ENCODE measurements at regions not wholly inside any gene's neighbourhood (a gene's known extent, or its start where the extent isn't known, plus 50 kb on each side); places are given as distances from the start of the nearest gene placed in this dataset.

GRCh38 chr3:181333394-181333793 is 343.9 kb upstream of the DNAJC19 start:
- TF ChIP-seq KLF10 (tag by site-specific recombination; IDR thresholded peaks at IDR 0.05) (no peak), CTCF (tag by site-specific recombination; IDR thresholded peaks at IDR 0.05) (no peak), ZSCAN5A (tag by site-specific recombination; IDR thresholded peaks at IDR 0.05) (no peak), ZBTB7A (tag by site-specific recombination; IDR thresholded peaks at IDR 0.05; ENCODE audit: low read depth) (no peak), ZNF701 (tag by site-specific recombination; IDR thresholded peaks at IDR 0.05) (no peak), ZSCAN4 (tag by site-specific recombination; IDR thresholded peaks at IDR 0.05) (no peak), ZBTB49 (tag by site-specific recombination; IDR thresholded peaks at IDR 0.05; ENCODE audit: low read depth) (no peak), ELK4 (IDR thresholded peaks at IDR 0.05; ENCODE audit: borderline replicate concordance, low read depth, low read length) (no peak), AEBP2 (tag by site-specific recombination; IDR thresholded peaks at IDR 0.05; ENCODE audit: borderline replicate concordance) (no peak), ZNF302 (tag by site-specific recombination; IDR thresholded peaks at IDR 0.05; ENCODE audit: low read depth) (no peak), ZNF585B (tag by site-specific recombination; IDR thresholded peaks at IDR 0.05) (no peak), ZNF501 (tag by site-specific recombination; IDR thresholded peaks at IDR 0.05) (no peak), ZNF157 (tag by site-specific recombination; IDR thresholded peaks at IDR 0.05) (no peak), ZBTB10 (tag by site-specific recombination; IDR thresholded peaks at IDR 0.05) (no peak)

Data from HEK293 (cell line).